ENCODE measurements at regions not wholly inside any gene's neighbourhood (a gene's known extent, or its start where the extent isn't known, plus 50 kb on each side); places are given as distances from the start of the nearest gene placed in this dataset.

- TF ChIP-seq CTCF (IDR thresholded peaks at IDR 0.05) (no peak), POLR2A (IDR thresholded peaks at IDR 0.05) (no peak), EP300 (IDR thresholded peaks at IDR 0.05) (no peak)
Observed at GRCh38 chr7:26073041-26073440, 79.0 kb upstream of the NFE2L3 start.
